Neural cell (in vitro differentiated cells): ENCODE measurements at regions not wholly inside any gene's neighbourhood (a gene's known extent, or its start where the extent isn't known, plus 50 kb on each side); places are given as distances from the start of the nearest gene placed in this dataset.

ENCODE experiments used
- H2AFZ ChIP-seq: fragments of 200-600, 300-800 bp; sonication (generic), shearing (Covaris generic); 2 replicates; pipeline ENCODE4 v1.6.0; 2014; ENCODE audit warnings: low read depth, mild to moderate bottlenecking, antibody characterized with exemption, low read length, moderate library complexity
- H3F3A ChIP-seq: fragments of 200-600 bp; shearing (Covaris generic); 2 replicates; pipeline ENCODE4 v1.6.1; 2016; ENCODE audit warnings: mild to moderate bottlenecking, moderate library complexity, mixed read lengths, antibody characterized with exemption, low read length; ENCODE audit not compliant: insufficient read depth, poor library complexity, severe bottlenecking
- H3K27ac ChIP-seq: fragments of 200-600, 300-800 bp; sonication (generic), shearing (Covaris generic); 2 replicates; pipeline ENCODE4 v1.5.1; 2014; ENCODE audit warnings: mild to moderate bottlenecking, low read length, moderate library complexity
- H3K27me3 ChIP-seq: fragments of 300-800, 200-600 bp; sonication (generic), shearing (Covaris generic); 2 replicates; pipeline ENCODE4 v1.6.0; 2014; ENCODE audit warnings: mild to moderate bottlenecking, low read depth, low read length, moderate library complexity; ENCODE audit not compliant: insufficient read depth
- H3K36me3 ChIP-seq: fragments of 300-800, 200-600 bp; sonication (generic), shearing (Covaris generic); 2 replicates; pipeline ENCODE4 v1.5.1; 2014; ENCODE audit warnings: mild to moderate bottlenecking, antibody characterized with exemption, low read length, moderate library complexity; ENCODE audit not compliant: insufficient read depth
- H3K4me2 ChIP-seq: fragments of 300-800, 200-600 bp; sonication (generic), shearing (Covaris generic); 2 replicates; pipeline ENCODE4 v1.6.0; 2014; ENCODE audit warnings: mild to moderate bottlenecking, low read length
- H3K4me3 ChIP-seq: fragments of 300-800, 200-600 bp; sonication (generic), shearing (Covaris generic); 2 replicates; pipeline ENCODE4 v1.5.1; 2014; ENCODE audit warnings: mild to moderate bottlenecking, low read length, moderate library complexity
- H3K79me2 ChIP-seq: fragments of 200-600 bp; shearing (Covaris generic); replicated peaks from 2 replicates; pipeline ENCODE4 v1.6.0; 2014; ENCODE audit warnings: mild to moderate bottlenecking, low read length, moderate library complexity; ENCODE audit not compliant: insufficient read depth
- H3K9ac ChIP-seq: fragments of 300-800, 200-600 bp; sonication (generic), shearing (Covaris generic); 2 replicates; pipeline ENCODE4 v1.6.1; 2016; ENCODE audit warnings: mild to moderate bottlenecking, low read length, mixed read lengths
- H3K9me2 ChIP-seq: fragments of 200-600 bp; shearing (Covaris generic); 2 replicates; pipeline ENCODE4 v1.6.1; 2016; ENCODE audit warnings: mild to moderate bottlenecking, low read length, mixed read lengths; ENCODE audit not compliant: insufficient read depth
- H3K9me3 ChIP-seq: fragments of 200-600, 300-800 bp; sonication (generic), shearing (Covaris generic); 2 replicates; pipeline ENCODE4 v1.6.1; 2016; ENCODE audit warnings: mild to moderate bottlenecking, mixed run types, low read length, moderate library complexity, mixed read lengths
- H4K20me1 ChIP-seq: fragments of 200-600 bp; shearing (Covaris generic); 2 replicates; pipeline ENCODE4 v1.6.1; 2016; ENCODE audit warnings: mild to moderate bottlenecking, mixed run types; ENCODE audit not compliant: insufficient read depth
- CTCF ChIP-seq: fragments of 450-650 bp; IDR thresholded peaks from 2 replicates; pipeline ENCODE4 v1.5.1; 2014; ENCODE audit warnings: antibody characterized with exemption, mild to moderate bottlenecking, moderate library complexity; ENCODE audit not compliant: poor library complexity, severe bottlenecking
- EP300 ChIP-seq: fragments of 450-650 bp; conservative IDR thresholded peaks from 2 replicates; pipeline ENCODE4 v1.6.1; 2014; ENCODE audit warnings: antibody characterized with exemption, mild to moderate bottlenecking, moderate library complexity; ENCODE audit not compliant: poor library complexity, severe bottlenecking
- EZH2 ChIP-seq: fragments of 200-600, 300-800 bp; shearing (Covaris generic), sonication (generic); IDR thresholded peaks from 2 replicates; pipeline ENCODE4 v1.6.1; 2014; ENCODE audit warnings: antibody characterized with exemption, low read length, borderline replicate concordance, mild to moderate bottlenecking; ENCODE audit not compliant: insufficient read depth, poor library complexity, severe bottlenecking
- MXI1 ChIP-seq: fragments of 450-650 bp; conservative IDR thresholded peaks from 2 replicates; pipeline ENCODE4 v1.6.1; 2014; ENCODE audit warnings: antibody characterized with exemption, mild to moderate bottlenecking; ENCODE audit not compliant: poor library complexity, severe bottlenecking
- POLR2AphosphoS5 ChIP-seq: IDR thresholded peaks from 2 replicates; pipeline ENCODE4 v1.6.1; 2012
- RAD21 ChIP-seq: fragments of 450-650 bp; conservative IDR thresholded peaks from 2 replicates; pipeline ENCODE4 v1.6.1; 2014; ENCODE audit warnings: antibody characterized with exemption, mild to moderate bottlenecking, moderate library complexity
- REST ChIP-seq: IDR thresholded peaks from 2 replicates; pipeline ENCODE4 v1.6.1; 2012; ENCODE audit warnings: borderline replicate concordance
- SMC3 ChIP-seq: fragments of 450-650 bp; conservative IDR thresholded peaks from 2 replicates; pipeline ENCODE4 v1.6.1; 2014; ENCODE audit warnings: antibody characterized with exemption, mild to moderate bottlenecking, moderate library complexity; ENCODE audit not compliant: poor library complexity
- TAF1 ChIP-seq: IDR thresholded peaks from 2 replicates; pipeline ENCODE4 v1.6.1; 2012; ENCODE audit warnings: low read depth

- Histone ChIP-seq H3K4me2 (no peak overlapping the region), H3K27ac (no peak overlapping the region), H3K4me3 (no peak overlapping the region)
Observed at GRCh38 chr11:112596324-112596723, 335.7 kb upstream of the PLET1 start.

GRCh38 chr11:112597286-112597790 is 336.7 kb upstream of the PLET1 start:
- Histone ChIP-seq H3K4me3 (no peak overlapping the region), H3K4me2 (no peak overlapping the region), H3K9me2 (no peaks in the 10 kb centered on the region), H3K79me2 (no peaks in the 10 kb centered on the region), H2AFZ (no peak overlapping the region), H3K9ac (no peak overlapping the region), H3K27ac (peak overlapping the region; percentile 13), H3K9me3 (no peaks in the 10 kb centered on the region), H3F3A (no peaks in the 10 kb centered on the region), H3K27me3 (no peaks in the 10 kb centered on the region), H3K36me3 (no peaks in the 10 kb centered on the region), H4K20me1 (no peaks in the 10 kb centered on the region)
- TF ChIP-seq EP300 (no peak), POLR2AphosphoS5 (no peak), CTCF (no peak), REST (no peak), EZH2 (no peak), TAF1 (no peak), MXI1 (no peak), RAD21 (no peak), SMC3 (no peak)

More at GRCh38 chr11:112596324-112596723, 335.7 kb upstream of the PLET1 start:
- H3K36me3 ChIP-seq: no peaks in the 10 kb centered on the region
- no peak overlapping the region for H3K9ac ChIP-seq
- H3K79me2 ChIP-seq: no peaks in the 10 kb centered on the region
- H3K9me3 ChIP-seq: no peaks in the 10 kb centered on the region
- H3K9me2 ChIP-seq: no peaks in the 10 kb centered on the region
- no peaks in the 10 kb centered on the region for H3F3A ChIP-seq
- no peak for TF ChIP-seq SMC3
- TF ChIP-seq TAF1: no peak
- TF ChIP-seq RAD21: no peak
- TF ChIP-seq POLR2AphosphoS5: no peak
- TF ChIP-seq EZH2: no peak
- no peaks in the 10 kb centered on the region for H3K27me3 ChIP-seq
- H4K20me1 ChIP-seq: no peaks in the 10 kb centered on the region
- H2AFZ ChIP-seq: no peak overlapping the region
